ENCODE measurements at regions not wholly inside any gene's neighbourhood (a gene's known extent, or its start where the extent isn't known, plus 50 kb on each side); places are given as distances from the start of the nearest gene placed in this dataset.
A peak's percentile ranks its signal among the peaks of the same experiment; 100 is the strongest.
"Not testable (repeated sequence)": the region's sequence is repeated elsewhere in the genome, so short reads cannot be mapped to it uniquely, and the experiment has no call there.

DNA sequence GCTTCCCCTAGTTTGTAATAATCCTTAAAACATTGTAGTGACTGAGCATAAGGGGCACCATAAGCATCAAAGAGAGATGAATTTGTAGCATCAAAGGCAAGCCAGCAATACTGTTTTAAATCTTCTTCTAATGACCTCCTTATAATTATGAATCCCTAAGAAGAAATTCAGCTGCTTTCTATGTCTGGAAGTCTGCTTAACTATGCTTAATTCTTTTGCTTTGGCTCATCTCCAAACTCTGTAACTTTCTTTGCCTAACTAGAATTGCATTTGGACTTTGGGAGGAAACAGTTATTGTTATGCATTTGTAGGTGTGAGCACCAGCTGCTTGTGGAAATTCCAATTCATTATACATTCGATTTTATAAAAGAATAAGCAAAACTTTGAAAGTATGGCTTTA, 117.7 kb upstream of the SPATA16 start:
- H3K36me3 ChIP-seq (replicated peaks) = no peaks in the 10 kb centered on the region
- DNase-seq (ENCODE audit: low spot score in 2 of 2) = peak in 1 of 2 experiments; percentile 17
- peaks cover 22% of the 10 kb centered on the region for H3K4me1 ChIP-seq
- H3K9me3 ChIP-seq = no peaks in the 10 kb centered on the region
- H3K4me3 ChIP-seq = no peak overlapping the region
- in situ Hi-C loops (cut with MboI; ENCODE audit: low sequenced_read_pairs) = no loop called here
- no peaks in the 10 kb centered on the region for H3K27me3 ChIP-seq (ENCODE audit: low read depth)

- DNase-seq (ENCODE audit: low spot score in 2 of 2) = no peak
- Histone ChIP-seq H3K4me3 (no peak overlapping the region), H3K36me3 (replicated peaks) (no peaks in the 10 kb centered on the region), H3K27me3 (ENCODE audit: low read depth) (no peaks in the 10 kb centered on the region), H3K9me3 (no peaks in the 10 kb centered on the region), H3K4me1 (peaks cover 19% of the 10 kb centered on the region)
- in situ Hi-C loops (cut with MboI; ENCODE audit: low sequenced_read_pairs) = no loop called here
Measured at GRCh38 chr3:173257797-173258196, 116.8 kb upstream of the SPATA16 start.

- Histone ChIP-seq H3K9me3 (no peaks in the 10 kb centered on the region), H3K27me3 (ENCODE audit: low read depth) (no peaks in the 10 kb centered on the region), H3K4me3 (no peak overlapping the region), H3K36me3 (replicated peaks) (no peaks in the 10 kb centered on the region), H3K4me1 (peaks cover 9% of the 10 kb centered on the region)
- in situ Hi-C loops (cut with MboI; ENCODE audit: low sequenced_read_pairs) = no loop called here
- DNase-seq (ENCODE audit: low spot score in 2 of 2) = no peak
Measured at GRCh38 chr3:173255555-173255954, 114.5 kb upstream of the SPATA16 start.

DNA sequence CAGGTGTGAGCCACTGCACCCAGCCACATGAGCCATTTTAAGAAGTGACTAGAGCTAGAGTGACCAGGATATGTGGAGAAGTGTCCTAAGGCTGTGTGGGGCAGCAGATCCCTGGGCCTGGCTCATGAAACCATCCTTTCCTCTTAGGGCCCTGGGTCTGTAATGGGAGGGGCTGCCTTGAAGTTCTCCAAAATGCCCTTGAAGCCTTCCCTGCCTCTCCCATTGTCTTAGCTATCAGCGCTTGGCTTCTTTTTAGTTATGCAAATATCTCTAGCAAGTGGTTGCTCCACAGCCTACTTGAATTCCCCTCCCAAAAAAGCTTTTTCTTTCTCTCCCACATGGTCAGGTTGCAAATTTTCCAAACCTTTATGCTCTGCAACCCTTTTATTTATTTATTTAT, 112.4 kb upstream of the SPATA16 start:
- in situ Hi-C loops (cut with MboI; ENCODE audit: low sequenced_read_pairs) = no loop called here
- peak in 1 of 2 experiments; percentile 37 for DNase-seq (ENCODE audit: low spot score in 2 of 2)
- H3K4me1 ChIP-seq = no peaks in the 10 kb centered on the region
- H3K9me3 ChIP-seq = no peaks in the 10 kb centered on the region
- H3K4me3 ChIP-seq = no peak overlapping the region
- H3K27me3 ChIP-seq (ENCODE audit: low read depth) = no peaks in the 10 kb centered on the region
- H3K36me3 ChIP-seq (replicated peaks) = no peaks in the 10 kb centered on the region

GRCh38 chr3:173249457-173249856, 108.4 kb upstream of the SPATA16 start:
- in situ Hi-C loops (cut with MboI; ENCODE audit: low sequenced_read_pairs) = no loop called here
- H3K27me3 ChIP-seq (ENCODE audit: low read depth) = no peaks in the 10 kb centered on the region
- H3K9me3 ChIP-seq = no peaks in the 10 kb centered on the region
- H3K4me3 ChIP-seq = no peak overlapping the region
- DNase-seq (ENCODE audit: low spot score in 2 of 2) = no peak
- H3K4me1 ChIP-seq = no peaks in the 10 kb centered on the region
- no peaks in the 10 kb centered on the region for H3K36me3 ChIP-seq (replicated peaks)

DNA sequence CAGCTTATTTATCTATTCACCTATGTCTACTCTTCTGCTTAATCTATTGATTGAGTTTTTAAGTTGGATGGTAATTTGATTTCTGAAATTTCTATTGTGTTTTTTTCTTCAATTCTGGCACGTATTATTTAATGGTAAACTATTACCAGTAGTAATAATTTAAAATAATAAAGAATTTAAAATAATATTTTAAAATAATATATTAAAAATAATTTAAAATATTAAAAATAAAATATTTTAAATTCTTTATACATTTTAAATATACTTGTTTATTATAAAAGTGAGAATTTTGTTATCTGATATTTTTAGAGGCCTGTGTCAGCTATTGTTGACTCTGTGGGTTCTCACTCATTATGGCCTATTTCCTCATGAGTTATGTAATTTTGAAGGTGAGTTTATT, 100.7 kb upstream of the SPATA16 start:
- DNase-seq (ENCODE audit: low spot score in 2 of 2) = no peak
- no peaks in the 10 kb centered on the region for H3K36me3 ChIP-seq (replicated peaks)
- no peak overlapping the region for H3K4me3 ChIP-seq
- H3K27me3 ChIP-seq (ENCODE audit: low read depth) = no peaks in the 10 kb centered on the region
- in situ Hi-C loops (cut with MboI; ENCODE audit: low sequenced_read_pairs) = no loop called here
- H3K4me1 ChIP-seq = no peaks in the 10 kb centered on the region
- no peaks in the 10 kb centered on the region for H3K9me3 ChIP-seq

DNA sequence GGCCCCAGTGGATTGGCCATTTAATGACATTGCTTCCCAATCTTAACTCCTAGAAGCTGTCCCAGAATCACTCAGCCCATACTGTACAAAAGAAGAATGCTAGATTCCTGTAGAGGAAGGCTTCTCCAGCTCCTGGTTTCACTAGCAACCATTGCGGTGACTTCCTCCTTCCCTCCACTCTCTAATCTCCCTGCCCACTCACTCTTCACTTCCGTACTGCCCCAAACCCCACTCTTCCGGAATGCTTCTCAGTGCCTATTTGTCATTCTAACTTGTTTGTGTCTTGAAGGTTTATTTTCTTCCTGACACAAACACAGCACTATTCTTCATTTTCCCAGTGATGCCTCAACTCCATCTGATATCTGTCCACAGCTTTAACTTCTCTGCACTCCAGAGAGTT, 97.1 kb upstream of the SPATA16 start:
- DNase-seq (ENCODE audit: low spot score in 2 of 2) = no peak
- Histone ChIP-seq H3K36me3 (replicated peaks) (no peaks in the 10 kb centered on the region), H3K4me3 (no peak overlapping the region), H3K4me1 (no peaks in the 10 kb centered on the region), H3K9me3 (no peaks in the 10 kb centered on the region), H3K27me3 (ENCODE audit: low read depth) (no peaks in the 10 kb centered on the region)
- in situ Hi-C loops (cut with MboI; ENCODE audit: low sequenced_read_pairs) = no loop called here

DNA sequence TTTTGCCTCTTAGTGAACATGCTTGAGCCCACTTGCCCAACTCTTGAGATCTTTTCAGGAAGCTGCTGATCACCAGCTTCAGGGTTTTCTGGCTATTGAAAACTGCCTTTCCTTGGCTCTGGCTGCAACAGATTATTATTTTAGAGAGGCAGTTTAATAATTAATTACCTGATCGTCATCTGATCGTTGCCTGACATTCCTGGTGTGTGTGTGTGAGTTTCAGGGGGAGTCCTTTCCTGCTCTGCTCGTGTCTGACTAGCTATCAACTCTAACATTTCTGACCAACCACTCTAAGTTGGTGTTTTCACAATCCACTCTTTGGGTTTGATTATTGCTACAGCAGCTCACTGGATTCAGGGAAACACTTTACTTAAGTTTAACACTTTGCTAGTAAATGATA, 84.3 kb upstream of the SPATA16 start:
- no peaks in the 10 kb centered on the region for H3K27me3 ChIP-seq (ENCODE audit: low read depth)
- no peaks in the 10 kb centered on the region for H3K4me1 ChIP-seq
- in situ Hi-C loops (cut with MboI; ENCODE audit: low sequenced_read_pairs) = no loop called here
- no peaks in the 10 kb centered on the region for H3K36me3 ChIP-seq (replicated peaks)
- no peak overlapping the region for H3K4me3 ChIP-seq
- DNase-seq (ENCODE audit: low spot score in 2 of 2) = no peak
- H3K9me3 ChIP-seq = no peaks in the 10 kb centered on the region

DNA sequence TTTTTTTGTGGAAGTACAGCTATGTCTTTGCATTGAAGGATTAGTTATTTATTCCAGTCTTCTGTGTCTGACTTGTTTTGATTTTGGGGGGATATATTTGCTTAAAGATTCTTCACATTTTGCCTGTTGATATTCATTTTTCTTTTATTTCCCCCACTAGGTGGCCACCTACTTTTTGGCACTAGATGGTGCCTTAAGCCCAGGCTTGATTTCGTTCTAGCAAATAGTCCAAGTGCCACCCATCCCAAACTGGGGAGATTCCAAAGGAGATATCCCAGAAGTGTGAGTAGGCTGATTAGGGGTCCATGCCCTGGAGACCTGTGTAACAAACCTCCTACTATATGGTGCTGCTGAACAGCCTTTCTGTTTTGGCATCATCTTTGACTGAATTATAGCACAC, 80.0 kb upstream of the SPATA16 start:
- H3K4me1 ChIP-seq = no peaks in the 10 kb centered on the region

GRCh38 chr3:173217127-173217526, 76.1 kb upstream of the SPATA16 start:
- Histone ChIP-seq H3K4me1 (no peaks in the 10 kb centered on the region), H3K9me3 (no peaks in the 10 kb centered on the region), H3K36me3 (replicated peaks) (no peaks in the 10 kb centered on the region), H3K4me3 (no peak overlapping the region), H3K27me3 (ENCODE audit: low read depth) (no peaks in the 10 kb centered on the region)
- DNase-seq (ENCODE audit: low spot score in 2 of 2) = no peak
- in situ Hi-C loops (cut with MboI; ENCODE audit: low sequenced_read_pairs) = no loop called here

More for the DNA sequence above, 80.0 kb upstream of the SPATA16 start:
- Histone ChIP-seq H3K36me3 (replicated peaks) (no peaks in the 10 kb centered on the region), H3K9me3 (no peaks in the 10 kb centered on the region), H3K27me3 (ENCODE audit: low read depth) (no peaks in the 10 kb centered on the region), H3K4me3 (no peak overlapping the region)
- peak in 1 of 2 experiments; percentile 11 for DNase-seq (ENCODE audit: low spot score in 2 of 2)
- in situ Hi-C loops (cut with MboI; ENCODE audit: low sequenced_read_pairs) = no loop called here

GRCh38 chr3:173216063-173216462, 75.0 kb upstream of the SPATA16 start:
- in situ Hi-C loops (cut with MboI; ENCODE audit: low sequenced_read_pairs) = no loop called here
- Histone ChIP-seq H3K4me1 (no peaks in the 10 kb centered on the region), H3K9me3 (no peaks in the 10 kb centered on the region), H3K4me3 (no peak overlapping the region), H3K36me3 (replicated peaks) (no peaks in the 10 kb centered on the region), H3K27me3 (ENCODE audit: low read depth) (no peaks in the 10 kb centered on the region)
- DNase-seq (ENCODE audit: low spot score in 2 of 2) = no peak

GRCh38 chr3:173214576-173214975, 73.5 kb upstream of the SPATA16 start:
- Histone ChIP-seq H3K27me3 (ENCODE audit: low read depth) (no peaks in the 10 kb centered on the region), H3K4me1 (no peaks in the 10 kb centered on the region), H3K36me3 (replicated peaks) (no peaks in the 10 kb centered on the region), H3K9me3 (no peaks in the 10 kb centered on the region), H3K4me3 (no peak overlapping the region)
- in situ Hi-C loops (cut with MboI; ENCODE audit: low sequenced_read_pairs) = no loop called here
- peak; percentile 5 to 21 for DNase-seq (ENCODE audit: low spot score in 2 of 2)

- in situ Hi-C loops (cut with MboI; ENCODE audit: low sequenced_read_pairs) = no loop called here
- H3K4me1 ChIP-seq = no peaks in the 10 kb centered on the region
Measured at GRCh38 chr3:173199568-173199967, 58.5 kb upstream of the SPATA16 start.

GRCh38 chr3:173194868-173195267, 53.8 kb upstream of the SPATA16 start:
- in situ Hi-C loops (cut with MboI; ENCODE audit: low sequenced_read_pairs); H3K9me3 ChIP-seq; DNase-seq (ENCODE audit: low spot score in 2 of 2); H3K4me3 ChIP-seq; H3K27me3 ChIP-seq (ENCODE audit: low read depth); H3K36me3 ChIP-seq (replicated peaks): not testable (repeated sequence)
- H3K4me1 ChIP-seq = peaks cover 10% of the 10 kb centered on the region

More at GRCh38 chr3:173199568-173199967, 58.5 kb upstream of the SPATA16 start:
- no peak overlapping the region for H3K4me3 ChIP-seq
- H3K9me3 ChIP-seq = peaks cover 15% of the 10 kb centered on the region
- no peak for DNase-seq (ENCODE audit: low spot score in 2 of 2)
- H3K36me3 ChIP-seq (replicated peaks) = no peaks in the 10 kb centered on the region
- H3K27me3 ChIP-seq (ENCODE audit: low read depth) = no peaks in the 10 kb centered on the region

GRCh38 chr3:173191611-173192010, 50.6 kb upstream of the SPATA16 start:
- DNase-seq (ENCODE audit: low spot score in 2 of 2) = peak in 1 of 2 experiments; percentile 70

More at GRCh38 chr3:173191611-173192010, 50.6 kb upstream of the SPATA16 start:
- no peaks in the 10 kb centered on the region for H3K27me3 ChIP-seq (ENCODE audit: low read depth)
- H3K9me3 ChIP-seq = peaks cover 3% of the 10 kb centered on the region; the same call in 1 of the 2 replicates
- peaks cover 10% of the 10 kb centered on the region for H3K4me1 ChIP-seq
- H3K4me3 ChIP-seq = no peak overlapping the region
- no peaks in the 10 kb centered on the region for H3K36me3 ChIP-seq (replicated peaks)
- in situ Hi-C loops (cut with MboI; ENCODE audit: low sequenced_read_pairs) = no loop called here

Measured in HAP-1 (cell line).